GM23338 (cell line): ENCODE measurements at regions not wholly inside any gene's neighbourhood (a gene's known extent, or its start where the extent isn't known, plus 50 kb on each side); places are given as distances from the start of the nearest gene placed in this dataset.

Experiments
- CREB1 ChIP-seq: fragments of 250-450 bp; sonication (Bioruptor Pico); IDR thresholded peaks from 2 replicates; pipeline ENCODE4 v1.5.0; 2020; ENCODE audit warnings: low read depth, mild to moderate bottlenecking, moderate library complexity
- CTCF ChIP-seq, 2 experiments: fragments of 200-600 bp in 1 of 2; sonication (generic) in 1 of 2; conservative IDR thresholded peaks; 2 replicates each; pipeline versions ENCODE4 v1.5.1 to v1.6.1; 2016 to 2017; ENCODE audit warnings: antibody characterized with exemption in 2 of 2, low read depth in 2 of 2, mild to moderate bottlenecking in 2 of 2, moderate library complexity in 1 of 2
- EZH2 ChIP-seq: fragments of 200-600 bp; sonication (generic); IDR thresholded peaks from one replicate; pipeline ENCODE4 v1.8.0; 2017; ENCODE audit warnings: antibody characterized with exemption, mild to moderate bottlenecking, low read depth; ENCODE audit not compliant: unreplicated experiment
- EZH2phosphoT487 ChIP-seq: fragments of 200-600 bp; sonication (generic); IDR thresholded peaks from one replicate; pipeline ENCODE4 v1.8.1; 2018; ENCODE audit warnings: antibody characterized with exemption; ENCODE audit not compliant: unreplicated experiment
- JUNB ChIP-seq: IDR thresholded peaks from one replicate; pipeline ENCODE4 v1.6.1; 2016; ENCODE audit warnings: antibody characterized with exemption; ENCODE audit not compliant: unreplicated experiment
- NANOG ChIP-seq: IDR thresholded peaks from 2 replicates; pipeline ENCODE4 v1.6.1; 2016; ENCODE audit warnings: antibody characterized with exemption, borderline replicate concordance
- POLR2AphosphoS5 ChIP-seq: IDR thresholded peaks from 2 replicates; pipeline ENCODE4 v1.6.1; 2016; ENCODE audit warnings: antibody characterized with exemption, low read depth
- REST ChIP-seq: IDR thresholded peaks from one replicate; pipeline ENCODE4 v1.6.1; 2018; ENCODE audit warnings: antibody characterized with exemption; ENCODE audit not compliant: unreplicated experiment
- STAT1 ChIP-seq: IDR thresholded peaks from one replicate; pipeline ENCODE4 v1.6.1; 2016; ENCODE audit warnings: antibody characterized with exemption; ENCODE audit not compliant: unreplicated experiment
- ZNF114 ChIP-seq: fragments of 250-450 bp; sonication (Bioruptor Pico); IDR thresholded peaks from 2 replicates; pipeline ENCODE4 v1.5.0; 2020; ENCODE audit warnings: mild to moderate bottlenecking, moderate library complexity
- ZNF331 ChIP-seq: fragments of 250-450 bp; sonication (Bioruptor Pico); IDR thresholded peaks from 2 replicates; pipeline ENCODE4 v1.5.0; 2020; ENCODE audit warnings: low read depth, mild to moderate bottlenecking, moderate library complexity

DNA sequence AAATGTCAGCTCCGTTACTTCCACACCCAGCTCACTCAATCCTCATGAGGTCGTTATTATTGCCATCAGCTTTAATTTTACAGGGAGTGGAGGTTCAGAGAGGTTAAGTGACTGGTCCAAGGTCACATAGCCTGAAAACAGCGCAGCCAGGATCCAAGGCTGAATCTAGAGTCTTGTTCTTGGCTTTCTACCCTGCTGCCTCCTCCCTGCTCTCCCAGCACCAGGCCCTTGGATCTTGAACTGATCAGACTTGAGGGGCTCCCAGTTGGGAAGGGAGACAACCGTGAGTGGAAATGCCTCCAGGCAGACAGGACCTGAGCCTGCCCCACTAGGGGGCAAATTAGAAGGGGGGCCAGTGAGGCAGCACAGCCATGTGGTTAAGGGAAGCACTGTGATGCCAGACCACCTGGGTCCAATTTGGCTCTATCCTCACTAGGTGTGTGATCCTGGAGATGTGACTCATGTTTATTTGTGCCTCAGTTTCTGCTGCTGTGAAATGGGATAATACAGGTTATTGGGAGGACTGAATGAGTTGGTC, 135.6 kb upstream of the PTPN1 start:
- no peak for TF ChIP-seq CTCF (conservative IDR thresholded peaks at IDR 0.05; ENCODE audit: low read depth in 2 of 2)
- no peak for TF ChIP-seq CREB1 (CRISPR knock-in tag)
- TF ChIP-seq EZH2phosphoT487, result no peak
- no peak for TF ChIP-seq EZH2
- no peak for TF ChIP-seq ZNF114 (CRISPR knock-in tag)
- no peak for TF ChIP-seq ZNF331 (CRISPR knock-in tag)
- TF ChIP-seq JUNB, result no peak
- no peak for TF ChIP-seq REST
- no peak for TF ChIP-seq NANOG
- no peak for TF ChIP-seq POLR2AphosphoS5
- TF ChIP-seq STAT1, result no peak
